ENCODE measurements at regions not wholly inside any gene's neighbourhood (a gene's known extent, or its start where the extent isn't known, plus 50 kb on each side); places are given as distances from the start of the nearest gene placed in this dataset.
"Not testable (repeated sequence)": the region's sequence is repeated elsewhere in the genome, so short reads cannot be mapped to it uniquely, and the experiment has no call there.

DNA sequence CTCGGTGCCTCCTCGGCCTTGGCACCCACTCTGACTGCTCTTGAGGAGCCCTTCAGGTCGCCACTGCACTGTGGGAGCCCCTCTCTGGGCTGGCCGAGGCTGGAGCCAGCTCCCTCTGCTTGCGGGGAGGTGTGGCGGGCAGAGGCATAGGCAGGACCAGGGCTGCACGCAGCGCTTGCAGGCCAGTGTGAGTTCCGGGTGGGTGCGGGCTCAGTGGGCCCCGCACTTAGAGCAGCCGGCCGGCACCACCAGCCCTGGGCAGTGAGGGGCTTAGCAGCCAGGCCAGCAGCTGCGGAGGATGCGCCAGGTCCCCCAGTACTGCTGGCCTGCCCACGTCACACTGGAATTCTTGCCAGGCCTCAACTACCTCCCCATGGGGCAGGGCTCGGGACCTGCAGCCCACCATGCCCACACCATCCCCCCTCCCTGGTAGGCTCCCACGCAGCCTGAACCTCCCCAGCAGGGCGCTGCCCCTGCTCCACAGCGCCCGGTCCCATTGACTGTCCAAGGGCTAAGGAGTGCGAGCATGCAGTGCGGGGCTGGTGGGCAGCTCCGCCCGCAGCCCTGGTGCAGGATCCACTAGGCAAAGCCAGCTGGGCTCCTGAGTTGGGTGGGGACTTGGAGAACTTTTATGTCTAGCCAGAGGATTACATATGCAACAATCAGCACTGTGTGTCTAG is 602.9 kb upstream of the ST8SIA4 start:
- Histone ChIP-seq H3K4me3 (ENCODE audit: low read length) (no peak overlapping the region), H3K9me3 (replicated peaks; ENCODE audit: control insufficient read depth, low read depth, low read length) (peaks cover 24% of the 10 kb centered on the region), H3K27ac (ENCODE audit: low read length) (no peak overlapping the region), H3K36me3 (ENCODE audit: control insufficient read depth, insufficient read depth, low read length) (no peaks in the 10 kb centered on the region), H3K27me3 (ENCODE audit: control insufficient read depth, insufficient read depth, low read length) (no peaks in the 10 kb centered on the region), H3K4me1 (ENCODE audit: control insufficient read depth, insufficient read depth, low read length) (no peaks in the 10 kb centered on the region)
- DNase-seq = no peak
- 92% methylated on average over 21 of the region's 25 CpGs for WGBS (ENCODE audit: insufficient coverage)

DNA sequence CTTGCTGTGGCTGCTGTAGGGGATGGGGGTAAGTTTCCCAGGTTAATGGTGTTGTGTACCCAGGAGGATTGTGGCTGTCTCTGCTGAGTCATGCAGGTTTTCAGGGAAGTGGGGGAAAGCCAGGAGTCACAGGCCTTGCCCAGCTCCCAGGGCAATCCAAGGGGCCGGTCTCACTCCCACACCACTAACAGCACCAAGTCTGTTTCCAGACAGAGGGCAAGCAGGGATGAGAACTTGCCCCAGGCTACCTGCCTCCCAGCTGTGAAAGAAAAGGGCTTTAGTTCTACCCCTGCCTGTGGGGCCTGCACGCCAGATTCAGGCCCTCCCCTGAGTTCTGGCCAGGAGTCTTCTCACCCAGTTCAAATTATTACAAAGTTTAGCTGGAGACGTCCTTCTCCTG is 579.8 kb upstream of the ST8SIA4 start:
- no peak for DNase-seq
- H3K4me3 ChIP-seq (ENCODE audit: low read length) = no peak overlapping the region
- no peaks in the 10 kb centered on the region for H3K9me3 ChIP-seq (replicated peaks; ENCODE audit: control insufficient read depth, low read depth, low read length)
- no peaks in the 10 kb centered on the region for H3K4me1 ChIP-seq (ENCODE audit: control insufficient read depth, insufficient read depth, low read length)
- no peaks in the 10 kb centered on the region for H3K27me3 ChIP-seq (ENCODE audit: control insufficient read depth, insufficient read depth, low read length)
- H3K27ac ChIP-seq (ENCODE audit: low read length) = no peak overlapping the region
- H3K36me3 ChIP-seq (ENCODE audit: control insufficient read depth, insufficient read depth, low read length) = no peaks in the 10 kb centered on the region
- 50% methylated on average over 2 of the region's 3 CpGs for WGBS (ENCODE audit: insufficient coverage)

DNA sequence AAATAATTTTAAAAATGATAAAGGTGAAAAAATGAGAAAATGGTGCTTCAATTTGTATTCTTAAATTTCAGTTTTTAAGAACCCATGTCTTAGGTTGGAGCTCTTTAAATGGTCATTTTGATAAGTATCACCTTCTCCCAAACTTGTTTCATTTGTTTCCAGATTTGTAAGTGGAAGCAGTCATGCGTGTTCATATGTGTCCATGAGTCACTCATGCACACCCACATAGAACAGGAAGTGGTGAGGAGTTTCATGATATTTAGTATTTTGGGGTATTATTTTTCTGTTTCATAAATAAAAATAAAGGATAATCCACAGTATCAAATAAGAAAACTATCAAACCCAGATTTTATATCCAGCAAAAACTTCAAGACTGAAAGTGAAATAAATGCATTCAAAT is 570.4 kb upstream of the ST8SIA4 start:
- Histone ChIP-seq H3K27ac (ENCODE audit: low read length) (no peak overlapping the region), H3K4me3 (ENCODE audit: low read length) (no peak overlapping the region), H3K9me3 (replicated peaks; ENCODE audit: control insufficient read depth, low read depth, low read length) (no peaks in the 10 kb centered on the region), H3K36me3 (ENCODE audit: control insufficient read depth, insufficient read depth, low read length) (no peaks in the 10 kb centered on the region), H3K27me3 (ENCODE audit: control insufficient read depth, insufficient read depth, low read length) (no peaks in the 10 kb centered on the region), H3K4me1 (ENCODE audit: control insufficient read depth, insufficient read depth, low read length) (no peaks in the 10 kb centered on the region)
- DNase-seq = no peak
- no CpG with 5 or more reads among the region's 1 CpG for WGBS (ENCODE audit: insufficient coverage)

DNA sequence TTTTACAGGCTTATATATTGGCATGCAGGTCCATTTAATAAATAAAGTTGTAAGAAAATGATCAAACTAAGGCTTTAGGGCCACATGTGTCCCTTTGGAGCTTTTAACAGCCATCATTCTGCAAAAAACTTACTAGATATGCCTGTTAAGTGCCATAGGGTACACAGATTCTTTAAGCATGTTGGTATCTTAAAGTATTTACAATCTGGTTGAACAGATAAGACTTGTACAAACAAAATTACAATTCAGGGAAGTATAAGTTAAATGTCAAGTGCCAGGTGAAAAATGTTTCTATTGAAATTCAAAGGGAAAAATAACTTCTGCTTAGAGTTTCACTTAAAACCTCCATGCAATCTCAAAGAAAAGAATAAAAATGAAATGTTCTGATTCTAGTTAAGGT is 558.4 kb upstream of the ST8SIA4 start:
- no peaks in the 10 kb centered on the region for H3K27me3 ChIP-seq (ENCODE audit: control insufficient read depth, insufficient read depth, low read length)
- no peak for DNase-seq
- no peaks in the 10 kb centered on the region for H3K4me1 ChIP-seq (ENCODE audit: control insufficient read depth, insufficient read depth, low read length)
- no peaks in the 10 kb centered on the region for H3K9me3 ChIP-seq (replicated peaks; ENCODE audit: control insufficient read depth, low read depth, low read length)
- no peak overlapping the region for H3K4me3 ChIP-seq (ENCODE audit: low read length)
- H3K27ac ChIP-seq (ENCODE audit: low read length) = no peak overlapping the region
- H3K36me3 ChIP-seq (ENCODE audit: control insufficient read depth, insufficient read depth, low read length) = no peaks in the 10 kb centered on the region

DNA sequence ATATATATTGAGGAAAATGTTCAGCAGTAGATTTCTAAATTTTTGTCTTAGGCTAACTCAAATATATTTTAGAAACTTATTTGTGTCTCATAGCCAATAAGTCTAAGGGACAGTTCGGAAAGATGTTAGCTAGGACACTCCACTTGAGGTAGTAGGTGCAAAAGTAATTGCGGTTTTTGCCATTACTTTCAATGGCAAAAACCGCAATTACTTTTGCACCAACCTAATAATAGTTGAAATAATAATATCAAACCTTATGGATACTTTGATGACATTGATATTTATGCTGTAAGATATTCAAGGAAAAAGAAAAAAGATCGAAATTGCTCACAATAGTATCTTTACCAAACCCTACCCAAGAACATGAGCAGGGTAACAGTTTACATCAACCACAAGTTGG is 555.5 kb upstream of the ST8SIA4 start:
- Histone ChIP-seq H3K27me3 (ENCODE audit: control insufficient read depth, insufficient read depth, low read length) (no peaks in the 10 kb centered on the region), H3K4me3 (ENCODE audit: low read length) (no peak overlapping the region), H3K36me3 (ENCODE audit: control insufficient read depth, insufficient read depth, low read length) (no peaks in the 10 kb centered on the region), H3K27ac (ENCODE audit: low read length) (no peak overlapping the region), H3K4me1 (ENCODE audit: control insufficient read depth, insufficient read depth, low read length) (no peaks in the 10 kb centered on the region), H3K9me3 (replicated peaks; ENCODE audit: control insufficient read depth, low read depth, low read length) (no peaks in the 10 kb centered on the region)
- no peak for DNase-seq
- WGBS (ENCODE audit: insufficient coverage) = no CpG with 5 or more reads among the region's 4 CpGs

DNA sequence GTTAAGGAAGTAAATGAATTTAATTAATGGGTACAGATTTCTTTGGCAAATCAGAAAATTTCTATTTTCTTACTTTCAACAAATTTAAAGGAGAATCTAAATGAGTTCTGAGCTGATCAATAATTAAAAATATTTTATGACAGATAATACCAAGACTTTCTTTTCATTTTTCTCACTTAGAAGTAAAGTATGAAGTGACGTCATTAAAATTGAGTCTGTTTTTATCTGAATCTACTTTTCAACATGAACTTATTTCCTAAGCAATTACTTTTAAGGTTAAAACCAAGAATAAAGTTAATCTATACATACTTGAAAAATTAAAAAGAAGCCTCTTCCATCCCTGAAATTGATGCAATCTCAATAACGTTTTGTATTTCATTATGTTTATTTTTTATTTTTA is 552.8 kb upstream of the ST8SIA4 start:
- Histone ChIP-seq H3K36me3 (ENCODE audit: control insufficient read depth, insufficient read depth, low read length) (no peaks in the 10 kb centered on the region), H3K9me3 (replicated peaks; ENCODE audit: control insufficient read depth, low read depth, low read length) (no peaks in the 10 kb centered on the region), H3K4me1 (ENCODE audit: control insufficient read depth, insufficient read depth, low read length) (no peaks in the 10 kb centered on the region), H3K27ac (ENCODE audit: low read length) (no peak overlapping the region), H3K27me3 (ENCODE audit: control insufficient read depth, insufficient read depth, low read length) (no peaks in the 10 kb centered on the region), H3K4me3 (ENCODE audit: low read length) (no peak overlapping the region)
- no peak for DNase-seq
- WGBS (ENCODE audit: insufficient coverage) = no CpG with 5 or more reads among the region's 2 CpGs

DNA sequence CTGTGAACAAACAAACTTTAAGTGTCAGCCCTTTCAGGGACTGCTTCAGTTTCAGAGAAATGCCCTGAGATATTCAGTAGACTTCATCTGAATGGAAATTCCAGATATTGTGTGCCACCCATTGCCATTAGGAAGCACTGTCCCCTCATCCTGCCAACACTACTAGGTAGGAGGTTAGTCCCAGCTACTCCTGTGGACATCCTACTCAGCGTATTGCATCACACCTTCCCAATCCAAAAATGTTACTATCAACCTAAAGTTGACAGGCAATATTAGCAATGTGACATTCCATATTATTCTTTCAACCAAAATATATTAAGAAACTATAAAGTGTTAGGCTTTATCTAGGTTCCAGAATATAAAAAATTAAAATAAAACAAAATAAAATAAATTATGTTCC is 552.0 kb upstream of the ST8SIA4 start:
- H3K27me3 ChIP-seq (ENCODE audit: control insufficient read depth, insufficient read depth, low read length) = no peaks in the 10 kb centered on the region
- no peaks in the 10 kb centered on the region for H3K4me1 ChIP-seq (ENCODE audit: control insufficient read depth, insufficient read depth, low read length)
- H3K27ac ChIP-seq (ENCODE audit: low read length) = no peak overlapping the region
- no peak overlapping the region for H3K4me3 ChIP-seq (ENCODE audit: low read length)
- no CpG with 5 or more reads among the region's 1 CpG for WGBS (ENCODE audit: insufficient coverage)
- no peaks in the 10 kb centered on the region for H3K36me3 ChIP-seq (ENCODE audit: control insufficient read depth, insufficient read depth, low read length)
- no peaks in the 10 kb centered on the region for H3K9me3 ChIP-seq (replicated peaks; ENCODE audit: control insufficient read depth, low read depth, low read length)
- no peak for DNase-seq

DNA sequence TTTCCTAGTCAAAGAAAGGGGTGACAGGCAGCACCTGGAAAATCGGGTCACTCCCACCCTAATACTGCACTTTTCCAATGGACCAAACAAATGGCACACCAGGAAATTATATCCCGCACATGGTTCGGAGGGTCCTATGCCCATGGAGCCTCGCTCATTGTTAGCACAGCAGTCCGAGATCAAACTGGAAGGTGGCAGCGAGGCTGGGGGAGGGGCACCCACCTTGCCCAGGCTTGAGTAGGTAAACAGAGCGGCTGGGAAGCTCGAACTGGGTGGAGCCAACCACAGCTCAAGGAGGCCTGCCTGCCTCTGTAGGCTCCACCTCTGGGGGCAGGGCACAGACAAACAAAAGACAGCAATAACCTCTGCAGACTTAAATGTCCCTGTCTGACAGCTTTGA is 539.2 kb upstream of the ST8SIA4 start:
- not testable (repeated sequence) for H3K36me3 ChIP-seq (ENCODE audit: control insufficient read depth, insufficient read depth, low read length); H3K4me1 ChIP-seq (ENCODE audit: control insufficient read depth, insufficient read depth, low read length); H3K27me3 ChIP-seq (ENCODE audit: control insufficient read depth, insufficient read depth, low read length); H3K4me3 ChIP-seq (ENCODE audit: low read length); H3K9me3 ChIP-seq (replicated peaks; ENCODE audit: control insufficient read depth, low read depth, low read length); DNase-seq; H3K27ac ChIP-seq (ENCODE audit: low read length)
- WGBS (ENCODE audit: insufficient coverage) = 88% methylated on average over 5 of the region's 8 CpGs

DNA sequence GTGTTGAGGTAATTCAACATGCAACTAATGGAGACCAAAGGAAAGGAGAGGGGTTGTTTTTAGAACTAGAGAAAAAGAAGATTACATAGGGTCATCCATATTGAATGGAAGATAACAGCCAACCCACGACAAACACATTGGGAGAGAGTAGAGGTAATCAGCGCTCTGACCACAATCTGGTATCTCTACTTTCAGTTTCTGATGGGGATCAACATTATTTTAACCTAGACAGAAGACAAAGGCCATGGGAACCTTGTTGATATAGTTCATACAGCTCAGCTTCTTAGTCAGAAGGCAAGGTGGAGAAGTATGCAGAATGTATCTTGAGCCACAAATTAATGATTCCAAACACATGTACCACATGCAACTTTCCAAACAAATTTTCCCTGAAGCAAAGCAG is 537.1 kb upstream of the ST8SIA4 start:
- H3K4me3 ChIP-seq (ENCODE audit: low read length) = no peak overlapping the region

DNA sequence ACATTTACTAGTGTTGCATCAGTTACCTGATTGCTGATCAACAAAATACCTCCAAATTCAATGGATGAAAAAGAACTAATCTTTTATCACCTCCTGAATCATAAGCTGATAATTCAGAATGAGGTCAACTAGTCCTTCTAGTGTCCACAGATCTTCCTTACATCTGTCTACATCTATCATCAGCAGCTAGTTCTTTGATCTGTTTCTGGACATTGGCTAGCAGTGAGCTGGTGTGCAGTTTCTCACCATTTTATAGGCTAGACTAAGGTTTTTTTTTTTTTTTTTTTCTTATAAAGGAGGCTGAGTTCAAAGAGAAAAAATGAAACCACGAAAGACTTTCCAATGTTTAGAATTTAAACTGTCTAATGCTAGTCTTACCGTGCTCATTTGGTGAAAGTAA is 534.3 kb upstream of the ST8SIA4 start:
- WGBS (ENCODE audit: insufficient coverage) = no CpG with 5 or more reads among the region's 2 CpGs
- no peak for DNase-seq

More for the DNA sequence above, 537.1 kb upstream of the ST8SIA4 start:
- H3K27ac ChIP-seq (ENCODE audit: low read length) = no peak overlapping the region
- DNase-seq = no peak
- H3K36me3 ChIP-seq (ENCODE audit: control insufficient read depth, insufficient read depth, low read length) = no peaks in the 10 kb centered on the region
- no CpG with 5 or more reads among the region's 2 CpGs for WGBS (ENCODE audit: insufficient coverage)
- H3K9me3 ChIP-seq (replicated peaks; ENCODE audit: control insufficient read depth, low read depth, low read length) = no peaks in the 10 kb centered on the region
- H3K27me3 ChIP-seq (ENCODE audit: control insufficient read depth, insufficient read depth, low read length) = no peaks in the 10 kb centered on the region
- H3K4me1 ChIP-seq (ENCODE audit: control insufficient read depth, insufficient read depth, low read length) = no peaks in the 10 kb centered on the region

DNA sequence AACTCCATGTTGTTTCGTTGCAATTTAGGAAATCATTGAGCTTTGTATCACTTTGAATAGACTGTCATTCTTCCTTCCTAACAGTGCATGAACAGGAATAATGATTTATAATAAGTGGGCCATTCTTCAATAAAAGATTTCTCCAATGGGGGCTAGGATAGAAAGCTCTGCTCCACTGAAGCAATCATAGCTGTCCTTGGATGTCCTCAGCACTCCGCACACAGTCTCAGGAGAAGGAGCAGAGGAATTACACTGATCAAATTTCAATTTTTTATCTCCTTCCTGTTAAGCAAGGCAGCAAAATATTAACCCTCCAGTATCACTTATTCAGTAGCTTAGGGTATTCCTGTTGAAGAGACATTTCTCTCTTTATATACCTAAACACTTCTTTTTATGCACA is 532.7 kb upstream of the ST8SIA4 start:
- Histone ChIP-seq H3K27me3 (ENCODE audit: control insufficient read depth, insufficient read depth, low read length) (no peaks in the 10 kb centered on the region), H3K4me1 (ENCODE audit: control insufficient read depth, insufficient read depth, low read length) (no peaks in the 10 kb centered on the region), H3K9me3 (replicated peaks; ENCODE audit: control insufficient read depth, low read depth, low read length) (no peaks in the 10 kb centered on the region), H3K36me3 (ENCODE audit: control insufficient read depth, insufficient read depth, low read length) (no peaks in the 10 kb centered on the region), H3K27ac (ENCODE audit: low read length) (no peak overlapping the region), H3K4me3 (ENCODE audit: low read length) (no peak overlapping the region)
- peak; percentile 23 for DNase-seq
- no CpG with 5 or more reads among the region's 2 CpGs for WGBS (ENCODE audit: insufficient coverage)

More for the DNA sequence above, 534.3 kb upstream of the ST8SIA4 start:
- no peaks in the 10 kb centered on the region for H3K27me3 ChIP-seq (ENCODE audit: control insufficient read depth, insufficient read depth, low read length)
- no peaks in the 10 kb centered on the region for H3K36me3 ChIP-seq (ENCODE audit: control insufficient read depth, insufficient read depth, low read length)
- H3K4me1 ChIP-seq (ENCODE audit: control insufficient read depth, insufficient read depth, low read length) = no peaks in the 10 kb centered on the region
- no peak overlapping the region for H3K4me3 ChIP-seq (ENCODE audit: low read length)
- no peaks in the 10 kb centered on the region for H3K9me3 ChIP-seq (replicated peaks; ENCODE audit: control insufficient read depth, low read depth, low read length)
- H3K27ac ChIP-seq (ENCODE audit: low read length) = no peak overlapping the region

Measured in muscle of leg (tissue), 3 donors.